NCI-H82 treated with DMSO at 0.1 percent for 48 hours (cell line): ENCODE measurements at regions not wholly inside any gene's neighbourhood (a gene's known extent, or its start where the extent isn't known, plus 50 kb on each side); places are given as distances from the start of the nearest gene placed in this dataset.
"Not testable (repeated sequence)": the region's sequence is repeated elsewhere in the genome, so short reads cannot be mapped to it uniquely, and the experiment has no call there.

ENCODE experiments used
- DNase-seq: peaks from one replicate; lab custom pipeline; 2025; ENCODE audit not compliant: unreplicated experiment; lab: John Stamatoyannopoulos, UW

DNA sequence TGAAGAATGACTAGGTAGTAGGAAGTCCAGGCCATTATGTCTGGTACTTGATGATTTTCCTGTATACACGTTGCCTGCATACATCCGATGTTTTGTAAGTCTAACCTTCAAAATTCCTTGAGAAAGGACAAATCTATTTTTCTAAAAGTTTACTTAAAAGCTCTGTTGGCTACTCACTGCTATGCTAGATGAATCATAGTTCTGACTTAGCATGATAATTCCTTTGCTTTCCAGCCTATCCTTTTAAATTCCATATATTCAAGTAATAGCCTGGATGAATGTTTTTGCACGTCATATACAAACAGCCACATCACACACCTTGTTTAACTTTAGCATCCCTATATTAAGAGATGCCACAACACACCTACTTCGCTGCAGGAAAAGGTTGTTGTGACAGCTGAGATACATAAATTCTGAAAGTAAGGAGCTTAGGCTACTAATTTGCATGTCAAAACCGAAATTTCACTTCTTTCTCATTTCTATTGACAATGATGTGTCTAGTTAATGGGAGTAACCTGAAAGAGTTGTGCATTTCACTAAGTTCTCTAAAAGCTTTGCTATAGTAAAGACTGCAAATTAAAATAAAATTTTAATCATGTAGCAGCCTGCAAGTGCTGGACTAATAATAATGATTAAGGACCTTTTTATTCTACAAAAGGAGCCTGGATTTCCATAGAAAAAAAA, 1116.4 kb downstream of the JRKL start:
- no peak for DNase-seq

DNA sequence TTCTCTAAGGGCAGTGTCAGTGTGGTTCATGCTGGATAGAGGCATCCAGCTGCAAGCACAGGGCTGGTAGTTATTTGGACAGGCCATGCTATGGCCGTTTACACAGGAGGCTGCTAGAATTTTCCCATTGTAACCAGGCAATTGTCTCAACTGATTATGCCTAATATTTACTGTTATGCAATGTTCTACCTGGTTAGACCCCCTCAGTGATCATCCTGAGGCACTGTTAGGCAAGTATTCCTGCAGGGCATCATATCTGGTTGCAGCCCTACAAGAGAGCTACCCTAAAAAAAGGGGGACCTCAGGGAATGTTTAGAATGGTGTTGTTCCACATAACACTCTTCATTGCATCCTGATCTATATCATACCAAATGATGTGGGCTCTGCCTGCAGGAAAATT, 1124.6 kb downstream of the JRKL start:
- DNase-seq: no peak

DNA sequence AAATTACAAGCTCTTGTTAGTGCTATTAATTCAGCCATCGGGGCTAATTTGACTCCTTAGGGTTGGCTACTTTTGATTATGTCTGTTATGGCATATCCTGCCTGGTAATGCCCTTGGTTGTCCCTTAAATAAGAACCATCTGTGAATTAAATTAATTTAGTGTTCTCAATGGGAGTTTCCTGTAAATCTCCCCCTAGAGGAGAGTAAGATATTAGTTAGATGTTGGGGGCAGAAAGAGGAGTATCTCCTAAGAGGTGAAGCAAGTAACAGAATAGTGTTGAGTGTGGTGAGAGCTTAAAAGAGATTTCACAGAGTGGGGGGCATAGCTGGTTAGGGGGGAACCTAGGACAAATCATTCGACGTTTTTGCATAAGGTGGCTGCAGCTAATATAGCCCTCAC, 1126.9 kb downstream of the JRKL start:
- DNase-seq: no peak

DNA sequence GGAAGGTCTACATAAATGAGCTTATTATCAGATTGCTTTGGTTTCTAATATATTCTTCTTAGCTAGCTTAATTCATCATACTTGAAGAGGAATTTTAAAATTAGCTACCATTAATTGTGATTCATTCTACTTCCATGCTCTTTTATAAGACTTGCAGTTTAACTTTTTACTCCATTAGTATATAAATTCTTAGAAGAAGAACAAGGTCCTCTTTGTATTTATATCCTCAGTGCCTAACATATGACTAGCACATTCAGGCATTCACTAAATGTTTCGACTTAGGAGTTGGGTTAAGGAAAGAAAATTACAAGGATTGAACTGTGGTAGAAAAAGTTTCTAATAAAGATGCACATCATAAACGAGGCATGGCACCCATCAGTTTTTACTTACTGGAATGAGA, 1135.5 kb downstream of the JRKL start:
- DNase-seq: no peak

DNA sequence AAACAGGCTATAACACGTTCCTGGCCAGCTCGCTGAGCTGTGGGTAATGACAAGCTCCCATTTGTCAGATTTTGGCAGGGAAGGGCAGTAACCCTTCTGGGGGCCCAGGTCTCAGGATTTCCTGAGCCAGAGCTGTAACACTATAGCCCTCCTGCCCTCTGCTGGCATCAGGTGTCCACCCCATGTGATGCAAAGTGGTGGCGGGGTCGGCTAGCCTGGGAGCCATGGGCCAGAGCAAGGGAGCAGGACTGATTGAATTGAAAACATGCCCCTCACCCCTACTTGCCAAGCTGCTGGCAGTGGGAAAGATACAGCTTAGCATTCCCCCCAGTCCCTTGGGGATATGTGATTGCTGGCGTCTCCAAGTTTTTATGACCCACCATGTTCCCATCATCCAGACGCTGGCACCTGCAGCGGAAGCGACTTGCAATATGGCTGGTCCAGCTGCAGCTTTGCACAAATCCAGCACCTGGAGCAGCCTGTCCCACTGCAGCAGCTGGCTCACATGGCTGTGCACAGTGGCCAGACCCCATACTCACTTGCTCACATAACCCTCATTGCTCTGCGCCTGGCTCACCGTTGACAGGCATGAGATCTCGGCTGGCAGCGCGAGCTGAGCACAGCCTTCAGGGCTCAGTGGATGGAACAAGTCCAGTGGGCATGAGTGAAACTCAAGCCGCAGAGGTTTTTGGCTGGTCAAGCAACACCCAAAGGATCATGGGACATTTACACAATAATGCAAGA, 1147.8 kb downstream of the JRKL start:
- no peak for DNase-seq

DNA sequence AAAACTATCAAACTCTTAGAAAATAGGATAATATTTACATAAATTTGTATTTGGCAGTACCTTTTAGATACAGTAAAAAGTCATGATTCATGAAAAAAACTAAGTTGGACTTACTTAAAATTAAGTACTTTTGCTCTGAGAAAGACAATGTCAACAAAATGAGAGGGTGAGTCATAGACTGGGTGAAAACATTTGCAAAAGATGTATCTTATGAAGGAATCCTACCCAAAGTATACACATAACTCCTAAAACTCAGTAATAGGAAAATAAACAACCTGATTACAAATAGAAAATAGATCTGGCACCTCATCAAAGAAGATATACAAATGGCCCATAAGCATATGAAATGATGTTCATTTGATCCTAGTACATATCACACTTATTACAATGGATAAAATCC, 1154.6 kb downstream of the JRKL start:
- no peak for DNase-seq

DNA sequence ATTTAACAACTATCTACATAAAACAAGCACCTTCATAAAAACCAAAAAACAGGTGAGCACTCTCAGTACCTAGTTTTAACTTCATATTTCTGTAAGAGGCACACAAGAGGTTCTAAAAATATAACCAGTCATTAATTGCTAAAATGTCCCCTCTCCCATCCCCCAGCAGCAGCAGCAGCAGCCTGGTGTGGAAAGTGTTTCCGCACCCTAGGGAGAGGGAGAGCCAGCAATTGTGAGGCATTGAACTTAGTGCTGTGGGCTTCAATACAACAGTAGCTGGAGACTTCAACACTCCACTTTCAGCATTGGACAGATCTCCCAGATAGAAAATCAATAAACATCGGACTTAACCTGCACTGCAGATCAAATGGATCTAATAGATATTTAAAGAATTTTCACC, 1158.5 kb downstream of the JRKL start:
- no peak for DNase-seq

DNA sequence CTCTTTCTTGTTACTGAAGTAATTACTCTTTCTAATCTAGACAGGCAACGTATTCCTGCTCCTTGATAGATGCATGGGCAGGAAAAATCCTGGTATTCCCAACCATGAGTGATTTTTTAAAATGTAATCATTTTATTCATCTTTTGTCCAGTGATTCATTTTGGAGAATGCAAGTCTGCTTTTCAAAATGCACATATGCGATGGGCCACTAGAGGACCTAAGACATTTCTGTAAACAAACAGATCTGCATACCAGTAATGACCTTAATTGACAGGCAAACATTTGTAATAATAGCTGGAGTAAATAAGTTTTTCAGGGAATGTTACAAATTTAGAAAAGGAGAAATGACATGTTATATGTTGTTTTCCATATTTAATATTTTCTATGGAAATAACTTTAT, 1167.6 kb downstream of the JRKL start:
- DNase-seq: no peak

DNA sequence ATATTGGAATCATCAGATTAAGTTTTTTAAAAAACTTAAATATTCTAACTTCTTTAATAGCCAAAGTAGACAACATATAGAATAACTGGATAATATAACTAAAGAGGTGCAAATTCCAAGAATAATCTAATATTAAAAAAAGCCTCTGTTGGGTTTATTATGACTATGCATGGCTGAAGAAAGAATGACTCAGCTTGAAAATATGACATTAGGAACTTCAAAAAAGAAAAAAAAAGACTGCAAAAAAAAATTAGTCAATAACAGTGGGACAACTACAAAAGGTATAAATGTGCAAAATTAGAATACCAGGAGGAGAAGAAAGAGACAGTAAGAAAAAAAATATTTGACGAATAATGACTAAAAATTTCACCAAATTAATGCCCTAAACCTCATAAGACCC, 1178.0 kb downstream of the JRKL start:
- DNase-seq: no peak

DNA sequence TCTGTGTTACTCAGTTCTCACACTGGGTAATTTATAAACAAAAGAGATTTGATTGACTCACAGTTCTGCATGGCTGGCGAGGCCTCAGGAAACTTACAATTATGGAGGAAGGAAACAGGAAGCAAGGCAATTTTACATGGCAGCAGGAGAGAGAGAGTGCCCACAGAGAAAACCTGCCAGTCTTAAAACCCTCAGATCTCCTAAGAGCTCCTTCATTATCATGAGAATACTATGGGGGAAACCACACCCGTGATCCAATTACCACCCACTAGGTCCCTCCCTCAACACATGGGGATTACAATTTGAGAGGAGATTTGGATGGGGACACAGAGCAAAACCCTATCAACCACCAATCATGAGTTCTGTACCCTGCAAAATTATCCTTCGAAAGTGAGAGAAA, 1180.8 kb downstream of the JRKL start:
- no peak for DNase-seq

DNA sequence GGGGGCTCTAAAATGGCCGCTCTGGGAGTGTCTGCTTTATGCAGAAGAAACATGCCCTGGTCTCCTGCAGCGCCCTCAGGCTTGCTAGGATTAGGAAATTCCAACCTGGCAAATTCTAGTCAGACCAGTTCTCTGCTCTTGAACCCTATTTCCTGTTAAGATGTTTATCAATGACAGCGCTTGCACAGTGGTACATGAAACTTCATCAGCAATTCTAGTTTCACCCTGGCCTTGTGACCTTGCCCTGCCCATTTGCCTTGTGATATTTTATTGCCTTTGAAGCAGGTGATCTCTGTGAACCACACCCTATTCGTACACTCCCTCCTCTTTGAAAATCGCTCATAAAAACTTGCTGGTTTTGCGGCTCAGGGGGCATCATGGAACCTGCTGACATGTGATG, 1184.0 kb downstream of the JRKL start:
- not testable (repeated sequence) for DNase-seq

DNA sequence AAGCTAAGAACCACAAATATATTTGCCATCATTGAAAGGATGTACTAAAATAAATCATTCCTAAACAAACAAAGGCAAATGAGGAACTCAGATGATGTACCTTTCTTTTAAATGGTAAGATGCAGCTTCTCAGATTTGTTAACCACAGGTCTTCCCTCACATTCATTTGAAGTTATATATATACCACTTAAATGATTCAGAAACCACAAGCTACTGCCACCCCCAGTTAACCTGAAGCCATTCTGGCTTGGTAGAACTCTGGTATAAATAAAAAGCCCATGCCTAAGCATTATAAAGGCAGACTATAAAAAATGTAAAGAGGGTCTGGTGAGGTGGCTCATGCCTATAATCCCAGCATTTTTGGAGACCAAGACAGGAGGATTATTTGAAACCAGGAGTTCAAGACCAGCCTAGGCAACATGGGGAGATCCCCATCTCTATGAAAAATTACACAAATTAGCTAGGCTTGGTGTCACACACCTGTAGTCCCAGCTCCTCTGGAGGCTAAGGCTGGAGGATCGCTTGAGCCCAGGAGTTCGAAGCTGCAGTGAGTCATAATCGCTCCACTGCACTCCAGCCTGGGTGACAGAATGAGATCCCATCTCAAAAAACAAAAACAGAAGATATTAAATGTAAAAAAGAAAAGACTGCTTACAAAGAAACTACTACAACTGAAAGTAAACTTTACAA, 1185.3 kb downstream of the JRKL start:
- DNase-seq: no peak

DNA sequence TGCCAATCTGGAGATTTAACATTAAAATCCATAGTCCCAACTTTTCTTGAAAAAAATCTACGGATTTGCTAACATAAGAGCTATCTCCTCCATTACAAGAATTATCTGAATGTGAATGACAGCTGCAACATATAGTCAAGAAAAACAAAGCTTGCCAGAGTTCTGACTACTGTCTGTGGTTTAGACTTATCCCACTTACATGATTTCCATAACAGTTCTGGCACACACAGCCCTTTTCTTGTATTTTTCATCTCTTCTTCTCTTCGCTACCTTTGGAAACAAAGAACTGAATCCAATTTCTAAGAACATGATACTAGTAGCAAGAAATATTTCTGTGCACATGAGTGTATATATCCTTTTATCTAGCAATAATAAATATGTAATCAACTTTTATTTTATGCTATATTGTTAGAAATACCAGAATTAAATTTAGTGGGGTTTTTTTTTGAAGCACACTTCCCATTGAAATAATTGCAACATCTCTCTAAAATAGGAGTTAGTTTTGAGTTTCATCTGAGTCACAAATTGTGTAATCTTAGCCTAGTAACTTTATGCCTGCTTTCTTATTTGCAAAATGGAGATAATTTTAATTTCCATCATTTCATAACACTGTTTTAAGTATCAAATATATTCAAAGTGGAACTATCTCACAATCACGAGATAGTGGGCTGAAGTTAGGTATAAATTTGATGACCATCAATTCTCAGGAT, 1217.6 kb downstream of the JRKL start:
- no peak for DNase-seq

DNA sequence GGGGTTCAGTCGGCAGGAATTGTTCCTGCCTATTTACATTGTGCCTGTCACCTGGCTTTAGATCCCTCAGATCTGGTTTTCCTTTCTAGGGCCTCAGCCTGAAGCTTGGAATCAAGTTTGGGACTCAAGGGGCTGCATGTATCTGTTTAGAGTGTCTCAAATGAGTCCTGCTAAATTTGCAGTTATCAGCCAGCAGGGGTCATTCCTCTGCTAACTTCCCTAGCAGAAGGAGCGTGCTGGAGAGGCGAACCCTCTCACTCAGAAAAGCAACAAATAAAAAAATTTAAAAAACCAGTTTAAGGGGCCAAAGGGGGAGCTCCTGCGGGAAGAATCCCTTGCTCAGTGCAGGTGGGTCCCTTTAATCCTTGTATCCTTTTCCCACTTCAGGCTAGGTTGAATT, 1220.2 kb downstream of the JRKL start:
- DNase-seq: no peak

DNA sequence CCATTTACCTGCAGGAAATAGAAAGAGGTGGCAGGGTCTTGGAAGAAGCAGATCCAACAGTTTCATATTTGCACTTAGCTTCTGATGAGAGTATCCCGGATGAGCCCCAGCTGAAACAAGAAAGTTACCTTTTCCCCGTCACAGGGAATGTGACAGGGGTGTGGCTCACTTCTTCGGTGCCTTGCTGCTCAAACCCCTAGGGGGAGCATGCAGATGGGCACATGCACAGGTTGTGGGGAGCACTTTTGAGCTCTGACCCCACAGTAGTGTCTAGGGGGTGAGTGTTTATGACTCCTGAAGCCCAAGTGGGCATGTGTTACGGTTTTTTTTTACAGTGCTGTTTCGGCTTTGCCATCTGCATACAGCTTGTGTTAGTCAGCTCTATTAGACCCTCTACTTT, 1221.0 kb downstream of the JRKL start:
- no peak for DNase-seq

DNA sequence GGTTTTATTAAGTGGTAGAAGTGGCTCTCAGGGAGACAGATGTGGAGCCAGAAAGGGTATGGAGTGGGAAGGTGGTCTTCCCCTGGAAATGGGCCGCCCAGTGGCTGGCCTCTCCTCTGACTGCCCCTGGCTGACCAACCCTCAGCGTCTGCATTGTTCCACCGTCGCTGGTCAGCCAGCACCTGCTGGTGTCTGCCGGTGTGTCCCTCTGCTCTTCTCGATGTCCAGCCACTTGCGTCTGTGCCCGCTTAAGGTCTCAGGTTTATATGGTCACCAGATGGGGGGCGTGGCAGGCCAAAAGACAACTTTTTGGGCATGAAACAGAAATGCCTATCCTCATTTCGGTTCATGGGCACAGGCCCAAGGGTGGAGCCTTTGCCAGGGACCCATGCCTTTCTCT, 1221.5 kb downstream of the JRKL start:
- DNase-seq: no peak

DNA sequence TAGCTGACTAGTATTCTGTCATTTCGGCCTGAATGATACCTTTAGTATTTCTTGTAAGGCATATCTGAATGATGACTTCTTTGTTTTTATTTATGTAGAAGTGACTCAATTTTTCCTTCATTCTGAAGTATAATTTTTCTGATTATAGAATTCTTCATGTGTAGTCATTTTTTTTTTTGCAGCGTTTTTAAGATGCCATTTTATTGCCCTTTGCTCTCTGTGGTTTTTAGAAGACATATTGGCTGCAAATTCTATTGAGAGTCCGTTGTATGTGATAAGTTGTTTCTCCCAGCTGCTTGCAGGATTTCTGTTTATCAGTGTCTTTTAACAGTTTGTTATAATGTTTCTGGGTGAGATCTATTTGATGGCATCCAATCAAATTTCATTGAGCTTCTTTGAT, 1224.8 kb downstream of the JRKL start:
- no peak for DNase-seq

DNA sequence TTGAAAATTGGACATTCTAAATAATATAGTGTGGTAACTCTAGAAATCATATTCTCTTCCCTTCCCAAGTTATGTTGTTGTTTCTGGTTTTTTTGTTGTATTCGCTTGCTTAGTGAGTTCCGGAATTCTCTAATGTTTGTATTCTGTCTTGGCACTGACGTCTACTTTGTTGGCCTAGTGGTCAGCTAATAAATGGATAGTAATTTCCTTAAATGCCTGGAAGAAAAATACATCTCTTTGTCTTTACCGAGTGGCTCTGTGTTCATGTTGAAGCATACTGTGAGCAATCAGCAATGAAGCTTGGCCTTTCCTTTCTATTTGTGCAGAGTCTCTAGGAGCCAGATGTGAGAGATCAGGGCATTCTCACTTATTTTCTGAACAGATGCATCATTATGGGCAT, 1225.7 kb downstream of the JRKL start:
- no peak for DNase-seq

DNA sequence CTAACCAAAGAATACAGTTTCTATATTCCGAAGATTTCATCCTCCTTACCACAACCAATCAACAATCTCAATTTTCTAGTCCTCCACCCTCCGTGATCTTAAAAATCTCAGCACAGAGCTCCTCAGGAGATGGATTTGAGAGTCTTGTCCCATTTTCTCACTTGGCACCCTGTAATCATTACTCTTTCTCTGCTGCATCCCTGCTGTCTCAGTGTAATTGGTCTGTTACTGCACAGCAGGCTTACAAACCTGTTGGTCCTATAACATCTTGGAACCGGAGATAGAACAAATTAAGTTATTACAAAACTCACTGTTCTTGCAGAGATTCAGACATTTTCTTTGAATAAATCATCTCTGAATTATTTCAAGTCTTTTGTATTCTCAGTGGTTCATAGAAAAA, 1227.2 kb downstream of the JRKL start:
- DNase-seq: no peak

DNA sequence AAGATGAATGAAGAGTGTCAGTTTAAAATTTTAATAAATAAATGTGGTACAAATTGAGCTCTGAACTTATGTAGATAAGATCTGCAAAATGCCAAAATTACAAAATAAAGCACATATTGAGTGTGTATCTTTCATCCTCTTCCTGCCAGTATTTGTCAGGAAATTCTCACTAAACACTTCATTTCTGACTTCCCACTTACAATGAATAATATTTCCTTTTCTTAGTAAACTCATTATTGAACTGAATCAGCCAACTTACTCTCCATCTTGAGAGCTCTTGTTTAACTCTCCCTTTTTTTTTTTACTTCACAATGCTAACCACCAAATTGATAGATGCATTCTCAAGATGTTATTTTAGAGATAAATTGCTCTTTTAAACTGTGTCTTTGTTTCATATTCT, 1230.2 kb downstream of the JRKL start:
- DNase-seq: no peak

DNA sequence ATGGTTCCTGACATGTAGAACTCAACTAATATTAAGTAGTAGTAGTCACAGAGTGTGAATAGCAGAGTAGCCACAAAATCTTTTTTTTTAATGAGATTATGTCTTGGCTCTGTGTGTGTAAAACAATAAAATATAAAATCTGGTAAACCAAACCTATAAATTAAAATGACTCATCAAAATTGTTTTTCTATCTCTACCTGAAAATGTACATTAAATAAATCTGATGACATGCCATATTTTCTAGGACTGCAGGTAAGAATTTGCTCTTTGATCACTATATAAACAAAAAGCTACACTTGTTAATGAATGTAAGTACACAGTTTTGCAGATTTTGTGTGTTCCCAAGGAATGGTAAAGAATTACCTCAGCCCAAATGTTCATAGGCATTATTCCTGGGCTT, 1231.5 kb downstream of the JRKL start:
- no peak for DNase-seq

DNA sequence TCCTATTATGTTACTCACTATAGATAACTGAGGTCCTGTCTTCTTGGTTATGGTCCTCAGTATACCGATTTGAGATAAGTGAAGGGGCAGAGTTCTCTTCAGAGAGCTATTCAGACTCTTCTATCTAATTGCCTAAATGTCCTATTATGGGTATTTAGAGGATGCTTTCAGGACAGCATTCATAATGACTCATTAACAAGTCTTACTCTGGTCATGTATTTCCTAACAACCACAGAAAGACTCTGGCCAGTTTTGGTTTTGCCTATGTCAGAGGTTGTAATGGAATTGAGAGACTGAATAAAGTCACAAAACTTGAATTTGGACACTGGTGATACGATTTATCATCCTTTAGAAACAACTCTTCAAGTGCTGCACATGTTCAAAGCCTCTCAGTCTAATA, 1233.0 kb downstream of the JRKL start:
- DNase-seq: no peak
